Esophagus (tissue), 2 donors: ENCODE measurements at regions not wholly inside any gene's neighbourhood (a gene's known extent, or its start where the extent isn't known, plus 50 kb on each side); places are given as distances from the start of the nearest gene placed in this dataset.

Source experiments
- H3K27ac ChIP-seq, 2 donors: one replicate each; pipeline ENCODE4 v1.5.1; 2013; ENCODE audit warnings: low read depth in 2 of 2, mild to moderate bottlenecking in 2 of 2, inconsistent platforms in 1 of 2, low read length in 1 of 2, moderate library complexity in 1 of 2
- H3K27me3 ChIP-seq, 2 donors: one replicate each; pipeline ENCODE4 v1.6.1; 2013; ENCODE audit warnings: low read length in 2 of 2, control low read depth in 1 of 2, mild to moderate bottlenecking in 1 of 2; ENCODE audit not compliant: insufficient read depth in 2 of 2, control insufficient read depth in 1 of 2
- H3K36me3 ChIP-seq, 2 donors: one replicate each; pipeline ENCODE4 v1.6.1; 2013; ENCODE audit warnings: low read length in 1 of 2; ENCODE audit not compliant: control insufficient read depth in 2 of 2, insufficient read depth in 2 of 2
- H3K4me1 ChIP-seq, 2 donors: one replicate each; pipeline ENCODE4 v1.6.1; 2013; ENCODE audit warnings: low read length in 1 of 2; ENCODE audit not compliant: control insufficient read depth in 2 of 2, insufficient read depth in 2 of 2
- H3K4me3 ChIP-seq, 2 donors: one replicate each; pipeline ENCODE4 v1.5.1; 2013; ENCODE audit warnings: low read length in 2 of 2, mild to moderate bottlenecking in 2 of 2, low read depth in 1 of 2, moderate library complexity in 1 of 2
- H3K9me3 ChIP-seq, 2 donors: one replicate each; pipeline ENCODE4 v1.6.1; 2013; ENCODE audit warnings: mild to moderate bottlenecking in 2 of 2, low read depth in 1 of 2, low read length in 1 of 2, moderate library complexity in 1 of 2; ENCODE audit not compliant: control insufficient read depth in 2 of 2, insufficient read depth in 1 of 2
- WGBS, 2 donors: extraction: QIAGEN DNeasy Blood & Tissue Kit; methylation state at CpG; one replicate each; pipeline ENCODE4 v1.1.7; 2013; 5-methylcytosine and 5-hydroxymethylcytosine counted together
- donor health status: healthy with polysubstance abuse.
- donor health status: Bipolar disorder and iron deficiency.

- no peaks in the 10 kb centered on the region for H3K27me3 ChIP-seq
- 61 to 62% methylated on average over 6 of the region's 6 CpGs for WGBS, 2 donors
- no peaks in the 10 kb centered on the region for H3K9me3 ChIP-seq
- H3K4me3 ChIP-seq, result no peak overlapping the region
- H3K36me3 ChIP-seq, result no peaks in the 10 kb centered on the region
- H3K4me1 ChIP-seq, result no peaks in the 10 kb centered on the region
- H3K27ac ChIP-seq, result no peak overlapping the region
Observed at GRCh38 chr4:178595500-178596138, 1153.4 kb upstream of the AGA start.

GRCh38 chr4:178598672-178599071, 1156.4 kb upstream of the AGA start:
- no peaks in the 10 kb centered on the region for H3K9me3 ChIP-seq
- no peaks in the 10 kb centered on the region for H3K4me1 ChIP-seq
- no peak overlapping the region for H3K4me3 ChIP-seq
- no peaks in the 10 kb centered on the region for H3K27me3 ChIP-seq
- WGBS, 2 donors, result 56 to 71% methylated on average over 1 of the region's 1 CpG
- H3K36me3 ChIP-seq, result no peaks in the 10 kb centered on the region
- no peak overlapping the region for H3K27ac ChIP-seq

- H3K27me3 ChIP-seq, result no peaks in the 10 kb centered on the region
- no peaks in the 10 kb centered on the region for H3K9me3 ChIP-seq
Observed at GRCh38 chr4:178599521-178599920, 1157.3 kb upstream of the AGA start.

GRCh38 chr4:178602833-178603232, 1160.6 kb upstream of the AGA start:
- Histone ChIP-seq H3K4me3 (no peak overlapping the region), H3K27ac (no peak overlapping the region), H3K36me3 (no peaks in the 10 kb centered on the region), H3K4me1 (no peaks in the 10 kb centered on the region), H3K27me3 (no peaks in the 10 kb centered on the region), H3K9me3 (no peaks in the 10 kb centered on the region)
- WGBS, 2 donors, result 43 to 62% methylated on average over 2 of the region's 2 CpGs

More at GRCh38 chr4:178599521-178599920, 1157.3 kb upstream of the AGA start:
- Histone ChIP-seq H3K4me3 (no peak overlapping the region), H3K27ac (no peak overlapping the region), H3K4me1 (no peaks in the 10 kb centered on the region), H3K36me3 (no peaks in the 10 kb centered on the region)

- peaks cover 0 to 2% of the 10 kb centered on the region in 2 donors for H3K9me3 ChIP-seq
- H3K4me1 ChIP-seq, result no peaks in the 10 kb centered on the region
- H3K27ac ChIP-seq, result no peak overlapping the region
- no peaks in the 10 kb centered on the region for H3K36me3 ChIP-seq
- no peaks in the 10 kb centered on the region for H3K27me3 ChIP-seq
- 80 to 84% methylated on average over 2 of the region's 2 CpGs for WGBS, 2 donors
- H3K4me3 ChIP-seq, result no peak overlapping the region
Observed at GRCh38 chr4:178611062-178611461, 1168.8 kb upstream of the AGA start.

- Histone ChIP-seq H3K36me3 (no peaks in the 10 kb centered on the region), H3K9me3 (peaks cover 0 to 2% of the 10 kb centered on the region in 2 donors), H3K27ac (no peak overlapping the region), H3K27me3 (no peaks in the 10 kb centered on the region), H3K4me1 (no peaks in the 10 kb centered on the region), H3K4me3 (no peak overlapping the region)
- WGBS, 2 donors, result 61 to 65% methylated on average over 4 of the region's 4 CpGs
Observed at GRCh38 chr4:178612733-178613132, 1170.5 kb upstream of the AGA start.

GRCh38 chr4:178632415-178632814, 1190.2 kb upstream of the AGA start:
- H3K9me3 ChIP-seq, result no peaks in the 10 kb centered on the region
- 86 to 91% methylated on average over 1 of the region's 1 CpG for WGBS, 2 donors

GRCh38 chr4:178633263-178633662, 1191.0 kb upstream of the AGA start:
- no peak overlapping the region for H3K4me3 ChIP-seq
- no peaks in the 10 kb centered on the region for H3K9me3 ChIP-seq
- 54 to 57% methylated on average over 1 of the region's 1 CpG for WGBS, 2 donors
- no peaks in the 10 kb centered on the region for H3K4me1 ChIP-seq
- H3K36me3 ChIP-seq, result no peaks in the 10 kb centered on the region
- no peaks in the 10 kb centered on the region for H3K27me3 ChIP-seq
- H3K27ac ChIP-seq, result no peak overlapping the region

More at GRCh38 chr4:178632415-178632814, 1190.2 kb upstream of the AGA start:
- Histone ChIP-seq H3K4me1 (no peaks in the 10 kb centered on the region), H3K36me3 (no peaks in the 10 kb centered on the region), H3K27me3 (no peaks in the 10 kb centered on the region), H3K27ac (no peak overlapping the region), H3K4me3 (no peak overlapping the region)

GRCh38 chr4:178664621-178665020, 1222.4 kb upstream of the AGA start:
- H3K27me3 ChIP-seq, result no peaks in the 10 kb centered on the region
- H3K4me1 ChIP-seq, result no peaks in the 10 kb centered on the region
- no peaks in the 10 kb centered on the region for H3K9me3 ChIP-seq
- H3K36me3 ChIP-seq, result no peaks in the 10 kb centered on the region
- WGBS, 2 donors, result 84 to 85% methylated on average over 1 of the region's 1 CpG
- no peak overlapping the region for H3K27ac ChIP-seq
- no peak overlapping the region for H3K4me3 ChIP-seq

- WGBS, 2 donors, result 71 to 74% methylated on average over 5 of the region's 5 CpGs
- Histone ChIP-seq H3K36me3 (no peaks in the 10 kb centered on the region), H3K4me1 (no peaks in the 10 kb centered on the region), H3K4me3 (no peak overlapping the region), H3K27ac (no peak overlapping the region), H3K9me3 (no peaks in the 10 kb centered on the region), H3K27me3 (no peaks in the 10 kb centered on the region)
Observed at GRCh38 chr4:178665916-178666315, 1223.7 kb upstream of the AGA start.
